HL-60 (cell line): ENCODE measurements at regions not wholly inside any gene's neighbourhood (a gene's known extent, or its start where the extent isn't known, plus 50 kb on each side); places are given as distances from the start of the nearest gene placed in this dataset.

Experiments
- DNase-seq, 2 experiments: peaks; one replicate each; pipeline ENCODE4 v3.0.0-alpha.2; 2010 to 2020; ENCODE audit warnings: low read depth in 1 of 2, low spot score in 1 of 2
- H3K27ac ChIP-seq: fragments of 250-450 bp; sonication (Bioruptor Pico); replicated peaks from 2 replicates; pipeline ENCODE4 v1.5.1; 2020; ENCODE audit warnings: mild to moderate bottlenecking, moderate library complexity
- H3K27me3 ChIP-seq: fragments of 250-450 bp; sonication (Bioruptor Pico); 2 replicates; pipeline ENCODE4 v1.5.1; 2021; ENCODE audit warnings: mild to moderate bottlenecking, moderate library complexity; ENCODE audit not compliant: insufficient read depth, poor library complexity, severe bottlenecking
- H3K4me3 ChIP-seq: replicated peaks from 2 replicates; pipeline ENCODE4 v1.5.1; 2011; ENCODE audit warnings: mild to moderate bottlenecking, control low read depth, low read length; ENCODE audit not compliant: insufficient read depth
- CTCF ChIP-seq: IDR thresholded peaks from one replicate; pipeline ENCODE4 v1.5.1; 2011; ENCODE audit warnings: low read length, control low read depth, inconsistent platforms; ENCODE audit not compliant: insufficient read depth
- GABPA ChIP-seq: IDR thresholded peaks from 2 replicates; pipeline ENCODE4 v1.6.1; 2012; ENCODE audit warnings: low read depth
- POLR2AphosphoS5 ChIP-seq: IDR thresholded peaks from 2 replicates; pipeline ENCODE4 v1.6.1; 2012; ENCODE audit warnings: low read depth
- REST ChIP-seq: IDR thresholded peaks from 2 replicates; pipeline ENCODE4 v1.6.1; 2012; ENCODE audit warnings: low read depth; ENCODE audit not compliant: insufficient replicate concordance
- SPI1 ChIP-seq: IDR thresholded peaks from 2 replicates; pipeline ENCODE4 v1.6.1; 2012; ENCODE audit warnings: low read depth, mild to moderate bottlenecking, borderline replicate concordance

DNA sequence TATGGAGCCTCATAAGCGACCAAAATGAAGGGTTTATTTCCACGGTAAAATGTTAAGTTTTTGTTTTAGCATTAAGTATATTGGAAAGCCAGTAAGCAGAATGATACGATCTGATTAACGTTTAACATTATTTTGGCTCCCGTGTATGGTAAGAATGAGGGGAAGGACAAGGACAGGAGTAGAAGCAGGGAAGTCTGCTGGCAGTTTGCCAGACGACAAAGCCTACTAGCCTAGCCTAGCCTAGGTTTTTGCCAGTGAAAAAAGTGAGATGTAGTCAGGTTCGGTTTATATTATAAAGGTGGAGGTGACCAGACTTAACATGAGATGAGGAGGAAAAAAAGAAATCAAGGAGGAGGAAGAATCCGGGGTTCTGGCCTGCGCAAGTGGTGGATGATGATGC, 78.9 kb upstream of the ARHGAP32 start:
- Histone ChIP-seq H3K27me3 (no peaks in the 10 kb centered on the region), H3K4me3 (no peak overlapping the region), H3K27ac (no peak overlapping the region)
- no peak for TF ChIP-seq SPI1
- no peak for TF ChIP-seq REST
- TF ChIP-seq CTCF, result no peak
- no peak for TF ChIP-seq GABPA
- TF ChIP-seq POLR2AphosphoS5, result no peak
- DNase-seq, result no peak

- H3K4me3 ChIP-seq, result no peak overlapping the region
- no peak for TF ChIP-seq REST
- TF ChIP-seq SPI1, result no peak
- no peak for TF ChIP-seq GABPA
- TF ChIP-seq POLR2AphosphoS5, result no peak
- TF ChIP-seq CTCF, result no peak
- DNase-seq, result no peak
- H3K27ac ChIP-seq, result no peak overlapping the region
- H3K27me3 ChIP-seq, result no peaks in the 10 kb centered on the region
Observed at GRCh38 chr11:129270446-129270845, 78.3 kb upstream of the ARHGAP32 start.

- no peak for TF ChIP-seq SPI1
- no peak for TF ChIP-seq REST
- no peak for TF ChIP-seq POLR2AphosphoS5
- TF ChIP-seq GABPA, result no peak
- TF ChIP-seq CTCF, result no peak
- no peak for DNase-seq
Observed at GRCh38 chr11:129268371-129268770, 76.2 kb upstream of the ARHGAP32 start.

More at GRCh38 chr11:129268371-129268770, 76.2 kb upstream of the ARHGAP32 start:
- Histone ChIP-seq H3K27ac (no peak overlapping the region), H3K4me3 (no peak overlapping the region), H3K27me3 (no peaks in the 10 kb centered on the region)
